ENCODE measurements at regions not wholly inside any gene's neighbourhood (a gene's known extent, or its start where the extent isn't known, plus 50 kb on each side); places are given as distances from the start of the nearest gene placed in this dataset.

DNA sequence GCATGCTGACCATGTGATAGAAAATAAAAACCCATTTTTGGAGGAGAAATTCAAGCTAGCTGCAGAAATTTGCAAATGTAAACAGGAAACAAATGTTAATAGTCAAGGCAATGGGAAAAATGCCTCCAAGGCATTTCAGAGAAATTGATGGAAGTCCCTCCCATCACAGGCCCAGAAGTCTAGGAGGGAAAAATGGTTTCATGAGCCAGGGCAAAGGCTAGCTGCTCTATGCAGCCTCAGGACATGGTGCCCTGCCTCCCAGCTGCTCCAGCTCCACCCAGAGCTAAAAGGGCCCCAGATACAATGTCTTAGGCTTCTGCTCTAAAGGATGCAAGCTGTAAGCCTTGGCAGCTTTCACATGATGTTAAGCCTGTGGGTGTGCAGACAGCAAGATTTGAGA, 1419.4 kb upstream of the CELF4 start (continued):
- TF ChIP-seq MAFK (IDR thresholded peaks at IDR 0.05; ENCODE audit: low read depth, low read length): no peak

DNA sequence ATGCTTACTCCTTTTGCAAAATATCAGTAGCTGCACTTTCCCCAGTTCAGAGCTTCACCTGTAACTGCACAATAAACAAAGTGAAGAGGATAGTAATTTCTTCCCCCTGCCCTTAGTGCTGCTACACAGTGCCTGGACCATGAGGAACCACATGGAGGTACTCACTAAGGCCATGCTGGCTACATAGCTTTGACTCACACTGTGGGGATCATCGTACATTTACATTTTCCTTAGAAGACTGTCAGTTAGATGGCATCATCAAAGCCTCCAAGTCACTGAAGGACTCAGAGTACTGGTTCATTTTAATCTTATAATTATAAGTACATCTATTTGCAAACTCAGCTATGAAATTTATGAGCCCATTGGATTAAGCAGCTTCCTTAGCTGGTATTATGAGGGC, 1416.5 kb upstream of the CELF4 start:
- 90% methylated on average over 1 of the region's 1 CpG; no CpG with 5 or more reads in 1 of the 2 experiments for WGBS, 2 experiments (ENCODE audit: extremely low coverage in 1 of 2, insufficient coverage in 1 of 2, insufficient read length in 1 of 2, insufficient replicate concordance in 2 of 2, low coverage in 1 of 2, low lambda C conversion rate in 2 of 2, missing lambda C conversion rate in 1 of 2)

More for the DNA sequence above, 1416.5 kb upstream of the CELF4 start:
- Histone ChIP-seq H2BK12ac (ENCODE audit: low read depth, low read length) (no peak overlapping the region), H3K27ac (ENCODE audit: low read depth, low read length) (no peak overlapping the region), H3K9me3 (ENCODE audit: insufficient read depth in 2 of 2, low read depth in 1 of 2, low read length in 1 of 2) (no peaks in the 10 kb centered on the region; a peak in 1 of 4 replicates), H4K8ac (ENCODE audit: extremely low read depth, insufficient read depth, low read length) (no peak overlapping the region), H3K36me3 (ENCODE audit: control insufficient read depth in 2 of 4, insufficient read depth in 4 of 4, low read length in 3 of 4) (no peaks in the 10 kb centered on the region), H2BK5ac (ENCODE audit: low read depth, low read length) (no peak overlapping the region), H2BK20ac (ENCODE audit: low read length) (no peak overlapping the region), H4K20me1 (replicated peaks in 1 of 2; ENCODE audit: control insufficient read depth in 1 of 2, insufficient read depth in 2 of 2, low read length in 2 of 2) (no peaks in the 10 kb centered on the region), H2AFZ (ENCODE audit: low read length) (no peak overlapping the region), H3K27me3 (replicated peaks in 1 of 4; ENCODE audit: control insufficient read depth in 3 of 4, extremely low read depth in 1 of 4, insufficient read depth in 3 of 4, low read length in 3 of 4) (no peaks in the 10 kb centered on the region), H3K18ac (ENCODE audit: extremely low read depth, low read length) (no peak overlapping the region), H4K91ac (replicated peaks; ENCODE audit: insufficient read length, low read length) (no peak overlapping the region), H4K5ac (ENCODE audit: insufficient read length, low read depth, low read length) (no peak overlapping the region), H3K4me1 (replicated peaks in 1 of 4; ENCODE audit: control insufficient read depth in 3 of 4, insufficient read depth in 4 of 4, low read length in 3 of 4) (no peaks in the 10 kb centered on the region), H3K23ac (ENCODE audit: insufficient read length) (no peak overlapping the region), H3K14ac (ENCODE audit: insufficient read length) (no peak overlapping the region), H3K79me2 (ENCODE audit: control insufficient read depth in 1 of 2, insufficient read depth in 2 of 2, low read length in 2 of 2) (no peaks in the 10 kb centered on the region), H3K9ac (replicated peaks in 1 of 4; ENCODE audit: extremely low read depth in 1 of 4, low read depth in 3 of 4, low read length in 3 of 4) (no peak overlapping the region), H2BK15ac (ENCODE audit: low read length) (no peak overlapping the region), H3K79me1 (ENCODE audit: low read depth, low read length) (no peaks in the 10 kb centered on the region), H3K4ac (replicated peaks; ENCODE audit: insufficient read length, low read depth, low read length) (no peak overlapping the region), H3K56ac (replicated peaks; ENCODE audit: insufficient read length, low read depth, low read length) (no peak overlapping the region), H2BK120ac (replicated peaks; ENCODE audit: low read depth, low read length) (no peak overlapping the region), H3K23me2 (ENCODE audit: low read depth, low read length) (no peaks in the 10 kb centered on the region; the same call in 1 of the 2 replicates), H3K4me3 (ENCODE audit: extremely low read depth in 1 of 4, insufficient read depth in 2 of 4, low read depth in 3 of 4, low read length in 4 of 4) (no peak overlapping the region), H2AK5ac (ENCODE audit: low read depth, low read length) (no peak overlapping the region), H3K4me2 (ENCODE audit: insufficient read depth in 1 of 2, low read depth in 2 of 2, low read length in 2 of 2) (no peak overlapping the region)
- TF ChIP-seq CBX8 (IDR thresholded peaks at IDR 0.05; ENCODE audit: borderline replicate concordance, low read depth, low read length) (no peak), BRCA1 (IDR thresholded peaks at IDR 0.05; ENCODE audit: low read depth, low read length) (no peak), TEAD4 (IDR thresholded peaks at IDR 0.05; ENCODE audit: low read depth, low read length) (no peak), TAF1 (IDR thresholded peaks at IDR 0.05; ENCODE audit: low read depth, low read length) (no peak), RAD21 (IDR thresholded peaks at IDR 0.05 in 1 of 2, conservative IDR thresholded peaks at IDR 0.05 in 1 of 2; ENCODE audit: low read depth in 2 of 2, low read length in 2 of 2) (no peak), CREB1 (IDR thresholded peaks at IDR 0.05) (no peak), TBP (IDR thresholded peaks at IDR 0.05; ENCODE audit: low read depth, low read length) (no peak), SIN3A (conservative IDR thresholded peaks at IDR 0.05 in 1 of 2, IDR thresholded peaks at IDR 0.05 in 1 of 2; ENCODE audit: low read depth in 1 of 2, low read length in 2 of 2) (no peak), POLR2AphosphoS5 (IDR thresholded peaks at IDR 0.05; ENCODE audit: low read depth, low read length) (no peak), KDM4A (IDR thresholded peaks at IDR 0.05; ENCODE audit: low read depth, low read length, severe bottlenecking) (no peak), CHD1 (IDR thresholded peaks at IDR 0.05; ENCODE audit: low read depth, low read length) (no peak), GABPA (IDR thresholded peaks at IDR 0.05; ENCODE audit: borderline replicate concordance, insufficient read depth, low read length) (no peak)
- ChIA-PET CTCF (ENCODE audit: partially characterized antibody) (no interaction called here), POLR2A (ENCODE audit: partially characterized antibody) (no interaction called here)
- no peak for DNase-seq (ENCODE audit: low read depth in 1 of 2, low spot score in 2 of 2)
- FAIRE-seq: no peak

Measured in H1 (cell line).